ENCODE measurements at regions not wholly inside any gene's neighbourhood (a gene's known extent, or its start where the extent isn't known, plus 50 kb on each side); places are given as distances from the start of the nearest gene placed in this dataset.

DNA sequence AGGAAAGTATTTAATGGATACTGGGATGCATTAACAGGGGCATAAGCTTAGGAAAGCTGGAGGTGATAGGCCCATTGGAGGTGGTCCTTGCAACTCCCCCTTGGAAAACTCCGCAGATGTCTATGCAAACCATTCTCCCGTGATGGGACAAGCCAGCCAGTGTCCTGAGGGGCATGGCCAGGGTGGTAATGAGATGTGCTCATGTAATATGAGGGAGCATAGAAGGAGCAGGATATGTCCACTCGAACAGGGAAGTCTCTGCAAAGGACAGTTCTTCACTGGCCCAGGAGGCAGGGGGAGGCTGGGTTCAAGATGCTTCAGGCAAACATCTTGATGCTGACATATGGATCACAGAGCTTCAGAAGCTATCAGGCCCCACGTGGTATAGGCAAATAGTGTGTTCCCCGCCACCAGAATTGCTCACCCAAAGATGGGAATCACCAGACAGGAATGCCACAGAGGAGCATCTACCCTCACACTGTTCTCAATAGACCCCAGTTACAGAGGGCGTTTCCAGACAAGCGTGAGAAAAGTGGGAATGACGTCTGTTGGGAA is 201.6 kb upstream of the CDH4 start:
- Histone ChIP-seq H3F3A (ENCODE audit: low read length, unreplicated experiment) (no peaks in the 10 kb centered on the region), H3K9me3 (ENCODE audit: low read length) (peaks cover 10% of the 10 kb centered on the region; the same call in 1 of the 2 replicates), H3K9me2 (replicated peaks; ENCODE audit: low read length) (no peaks in the 10 kb centered on the region), H3K9ac (ENCODE audit: low read length) (no peak overlapping the region), H3K36me3 (ENCODE audit: low read depth, low read length) (no peaks in the 10 kb centered on the region; the same call in 1 of the 2 replicates), H3K27me3 (ENCODE audit: low read length) (no peaks in the 10 kb centered on the region), H3K27ac (ENCODE audit: low read length) (no peak overlapping the region), H4K20me1 (ENCODE audit: low read length) (no peaks in the 10 kb centered on the region), H3K79me2 (ENCODE audit: low read length) (no peaks in the 10 kb centered on the region), H3K4me1 (ENCODE audit: insufficient read depth, low read length) (no peaks in the 10 kb centered on the region), H3K4me2 (ENCODE audit: low read length) (no peak overlapping the region), H2AFZ (ENCODE audit: low read length) (no peak overlapping the region), H3K4me3 (ENCODE audit: low read length) (no peak overlapping the region)
- intact Hi-C loops (cut with micrococcal nuclease): no loop called here
- DNase-seq (no peak), ATAC-seq (no peak)
- ChIA-PET POLR2A (ENCODE audit: unreplicated experiment) (no interaction called here), CTCF (no interaction called here)
- TF ChIP-seq, protein P1, sequence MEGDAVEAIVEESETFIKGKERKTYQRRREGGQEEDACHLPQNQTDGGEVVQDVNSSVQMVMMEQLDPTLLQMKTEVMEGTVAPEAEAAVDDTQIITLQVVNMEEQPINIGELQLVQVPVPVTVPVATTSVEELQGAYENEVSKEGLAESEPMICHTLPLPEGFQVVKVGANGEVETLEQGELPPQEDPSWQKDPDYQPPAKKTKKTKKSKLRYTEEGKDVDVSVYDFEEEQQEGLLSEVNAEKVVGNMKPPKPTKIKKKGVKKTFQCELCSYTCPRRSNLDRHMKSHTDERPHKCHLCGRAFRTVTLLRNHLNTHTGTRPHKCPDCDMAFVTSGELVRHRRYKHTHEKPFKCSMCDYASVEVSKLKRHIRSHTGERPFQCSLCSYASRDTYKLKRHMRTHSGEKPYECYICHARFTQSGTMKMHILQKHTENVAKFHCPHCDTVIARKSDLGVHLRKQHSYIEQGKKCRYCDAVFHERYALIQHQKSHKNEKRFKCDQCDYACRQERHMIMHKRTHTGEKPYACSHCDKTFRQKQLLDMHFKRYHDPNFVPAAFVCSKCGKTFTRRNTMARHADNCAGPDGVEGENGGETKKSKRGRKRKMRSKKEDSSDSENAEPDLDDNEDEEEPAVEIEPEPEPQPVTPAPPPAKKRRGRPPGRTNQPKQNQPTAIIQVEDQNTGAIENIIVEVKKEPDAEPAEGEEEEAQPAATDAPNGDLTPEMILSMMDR (conservative IDR thresholded peaks at IDR 0.05; ENCODE audit: low read depth, low read length): no peak
- no peak for TF ChIP-seq EZH2 (IDR thresholded peaks at IDR 0.05; ENCODE audit: low read length, unreplicated experiment)
- TF ChIP-seq EZH2phosphoT487 (IDR thresholded peaks at IDR 0.05; ENCODE audit: borderline replicate concordance, low read length): no peak
- BruUV-seq (replicated peaks): no TSS peak

DNA sequence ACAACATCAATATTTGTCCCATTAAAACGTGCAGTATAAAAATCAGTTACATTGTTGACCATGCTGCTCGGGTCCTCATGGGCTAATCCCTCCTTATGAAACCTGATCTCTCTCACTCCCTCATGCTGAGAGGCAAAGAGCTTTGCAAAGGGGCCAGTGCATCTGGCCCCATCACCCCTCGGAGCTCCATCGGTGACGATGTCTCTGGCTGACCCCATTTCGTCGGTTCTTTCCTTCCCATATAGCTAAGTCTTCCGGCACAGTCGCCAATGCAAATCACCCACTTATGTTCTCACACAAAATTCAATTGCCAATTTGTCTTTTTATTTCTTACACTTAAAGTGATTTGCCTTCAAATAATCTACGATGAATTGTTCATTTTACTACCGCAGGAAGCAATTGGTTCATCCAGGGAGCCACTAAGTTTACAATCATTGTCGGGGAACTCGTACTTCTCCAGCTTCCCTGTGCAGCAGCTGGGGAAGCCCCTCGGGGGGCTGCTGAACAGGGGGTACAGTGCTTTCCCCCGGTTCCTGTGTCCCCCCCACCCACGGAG is 199.8 kb upstream of the CDH4 start:
- Histone ChIP-seq H3K4me2 (ENCODE audit: low read length) (no peak overlapping the region), H3K27me3 (ENCODE audit: low read length) (no peaks in the 10 kb centered on the region)
- no peak for TF ChIP-seq EZH2 (IDR thresholded peaks at IDR 0.05; ENCODE audit: low read length, unreplicated experiment)
- no peak for TF ChIP-seq EZH2phosphoT487 (IDR thresholded peaks at IDR 0.05; ENCODE audit: borderline replicate concordance, low read length)
- TF ChIP-seq, protein P1 (conservative IDR thresholded peaks at IDR 0.05; ENCODE audit: low read depth, low read length): no peak

DNA sequence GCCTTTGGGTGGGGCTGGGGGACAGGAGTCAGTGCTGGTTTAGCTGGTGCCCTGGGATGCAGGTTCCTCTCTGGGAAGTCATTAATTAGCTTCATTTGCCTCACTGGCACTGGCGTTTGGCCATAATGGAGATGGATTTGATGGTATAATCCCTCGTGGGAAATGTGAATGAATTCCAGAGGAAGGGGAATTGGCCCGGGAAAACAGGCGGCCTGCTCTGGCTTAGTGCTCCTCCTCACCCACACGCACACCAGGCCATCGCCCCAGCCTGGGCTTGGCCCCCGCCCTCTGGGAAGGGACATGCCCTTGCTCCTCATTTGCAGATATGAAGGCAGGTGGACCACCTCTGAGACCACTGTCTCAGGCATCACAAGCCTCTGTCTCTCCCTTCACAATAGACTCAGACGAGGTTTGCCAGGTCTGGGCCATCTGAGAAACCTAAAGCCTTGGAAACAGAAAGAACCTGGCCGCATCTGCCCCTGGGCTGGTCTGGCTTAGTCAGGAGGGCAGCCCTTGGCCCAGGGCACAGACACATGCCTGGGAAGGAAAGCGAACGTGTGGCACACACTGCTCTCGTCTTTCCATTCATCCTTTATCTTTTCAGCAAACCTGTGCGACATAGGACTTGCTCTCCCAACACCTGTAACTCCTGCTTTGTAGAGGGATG is 199.2 kb upstream of the CDH4 start:
- Histone ChIP-seq H3K36me3 (ENCODE audit: low read depth, low read length) (no peaks in the 10 kb centered on the region; the same call in 1 of the 2 replicates), H3K4me2 (ENCODE audit: low read length) (no peak overlapping the region), H4K20me1 (ENCODE audit: low read length) (no peaks in the 10 kb centered on the region), H3K9me2 (replicated peaks; ENCODE audit: low read length) (no peaks in the 10 kb centered on the region), H3K27ac (ENCODE audit: low read length) (no peak overlapping the region), H3K79me2 (ENCODE audit: low read length) (no peaks in the 10 kb centered on the region), H2AFZ (ENCODE audit: low read length) (no peak overlapping the region), H3K27me3 (ENCODE audit: low read length) (0 out of 2 replicates have a peak, but pooled peaks cover 3% of the 10 kb centered on the region), H3K9ac (ENCODE audit: low read length) (no peak overlapping the region), H3K4me3 (ENCODE audit: low read length) (no peak overlapping the region), H3K4me1 (ENCODE audit: insufficient read depth, low read length) (no peaks in the 10 kb centered on the region), H3K9me3 (ENCODE audit: low read length) (0 out of 2 replicates have a peak, but pooled peaks cover 5% of the 10 kb centered on the region), H3F3A (ENCODE audit: low read length, unreplicated experiment) (no peaks in the 10 kb centered on the region)
- BruUV-seq (replicated peaks): no TSS peak
- CTCF ChIA-PET: no interaction called here
- DNase-seq (no peak), ATAC-seq (no peak)
- POLR2A ChIA-PET (ENCODE audit: unreplicated experiment): no interaction called here
- no peak for TF ChIP-seq EZH2 (IDR thresholded peaks at IDR 0.05; ENCODE audit: low read length, unreplicated experiment)
- no peak for TF ChIP-seq EZH2phosphoT487 (IDR thresholded peaks at IDR 0.05; ENCODE audit: borderline replicate concordance, low read length)
- TF ChIP-seq, protein P1 (conservative IDR thresholded peaks at IDR 0.05; ENCODE audit: low read depth, low read length): no peak
- intact Hi-C loops (cut with micrococcal nuclease): no loop called here

More for the DNA sequence above, 199.8 kb upstream of the CDH4 start:
- ATAC-seq (no peak), DNase-seq (no peak)
- H3K9me3 ChIP-seq (ENCODE audit: low read length): 0 out of 2 replicates have a peak, but pooled peaks cover 5% of the 10 kb centered on the region
- no peaks in the 10 kb centered on the region for H3F3A ChIP-seq (ENCODE audit: low read length, unreplicated experiment)
- POLR2A ChIA-PET (ENCODE audit: unreplicated experiment): no interaction called here
- H2AFZ ChIP-seq (ENCODE audit: low read length): no peak overlapping the region
- CTCF ChIA-PET: no interaction called here
- no peaks in the 10 kb centered on the region for H3K79me2 ChIP-seq (ENCODE audit: low read length)
- no peak overlapping the region for H3K27ac ChIP-seq (ENCODE audit: low read length)
- H3K9me2 ChIP-seq (replicated peaks; ENCODE audit: low read length): no peaks in the 10 kb centered on the region
- no peaks in the 10 kb centered on the region; the same call in 1 of the 2 replicates for H3K36me3 ChIP-seq (ENCODE audit: low read depth, low read length)
- no peak overlapping the region for H3K9ac ChIP-seq (ENCODE audit: low read length)
- no TSS peak for BruUV-seq (replicated peaks)
- intact Hi-C loops (cut with micrococcal nuclease): no loop called here
- H3K4me1 ChIP-seq (ENCODE audit: insufficient read depth, low read length): no peaks in the 10 kb centered on the region
- no peaks in the 10 kb centered on the region for H4K20me1 ChIP-seq (ENCODE audit: low read length)
- H3K4me3 ChIP-seq (ENCODE audit: low read length): no peak overlapping the region
